IMR-90 (cell line): ENCODE measurements at regions not wholly inside any gene's neighbourhood (a gene's known extent, or its start where the extent isn't known, plus 50 kb on each side); places are given as distances from the start of the nearest gene placed in this dataset.

Experiments
- ATAC-seq: fragments of 200-7000 bp; cut with Tn5 transposase; 2 replicates; pipeline ENCODE4 v1.9.1; 2020; ENCODE audit warnings: low read depth, mild to moderate bottlenecking, moderate library complexity
- BruUV-seq: library from RNA; stranded (reverse); fragments of 400-500 nt; replicated peaks from 2 replicates; lab custom pipeline; 2021; lab: Mats Ljungman, UMichigan
- CTCF ChIA-PET: fragments of 300-600 bp; formaldehyde crosslinking; extraction: SDS; loops from one replicate; lab custom pipeline; 2021; ENCODE audit warnings: antibody characterized with exemption; lab: Yijun Ruan, JAX
- POLR2A ChIA-PET: fragments of 300-600 bp; sonication (Branson Sonifier 250); formaldehyde crosslinking; loops from one replicate; lab custom pipeline; 2022; ENCODE audit warnings: antibody characterized with exemption; ENCODE audit not compliant: unreplicated experiment; lab: Charles Lee
- DNase-seq: peaks from one replicate; pipeline ENCODE4 v3.0.0; 2013
- H2AFZ ChIP-seq: replicated peaks from 2 replicates; pipeline ENCODE3; 2013; ENCODE audit warnings: low read length, mild to moderate bottlenecking; ENCODE audit not compliant: poor library complexity
- H2AK5ac ChIP-seq: 2 replicates; pipeline ENCODE4 v1.6.1; 2013; ENCODE audit warnings: low read depth, low read length, inconsistent platforms
- H2AK9ac ChIP-seq: replicated peaks from 2 replicates; pipeline ENCODE3; 2013; ENCODE audit warnings: mild to moderate bottlenecking, low read depth, low read length, moderate library complexity; ENCODE audit not compliant: poor library complexity
- H2BK120ac ChIP-seq: 2 replicates; pipeline ENCODE4 v1.6.1; 2013; ENCODE audit warnings: low read depth, low read length, inconsistent platforms
- H2BK15ac ChIP-seq: 3 replicates; pipeline ENCODE4 v1.6.1; 2013; ENCODE audit warnings: low read depth, low read length, inconsistent platforms
- H2BK20ac ChIP-seq: 2 replicates; pipeline ENCODE4 v1.6.1; 2013; ENCODE audit warnings: low read depth, mild to moderate bottlenecking, inconsistent platforms, low read length, moderate library complexity
- H2BK5ac ChIP-seq: 2 replicates; pipeline ENCODE4 v1.6.1; 2013; ENCODE audit warnings: mild to moderate bottlenecking, low read depth, low read length, inconsistent platforms; ENCODE audit not compliant: poor library complexity, severe bottlenecking
- H3K14ac ChIP-seq: replicated peaks from 2 replicates; pipeline ENCODE4 v1.6.1; 2013; ENCODE audit warnings: low read depth, low read length, inconsistent platforms
- H3K18ac ChIP-seq: 2 replicates; pipeline ENCODE4 v1.6.1; 2013; ENCODE audit warnings: low read depth, low read length, control low read depth
- H3K23ac ChIP-seq: 2 replicates; pipeline ENCODE4 v1.6.1; 2013; ENCODE audit warnings: low read depth, low read length, inconsistent platforms
- H3K27ac ChIP-seq: 2 replicates; pipeline ENCODE4 v1.5.1; 2013; ENCODE audit warnings: mild to moderate bottlenecking, control low read depth, low read length; ENCODE audit not compliant: insufficient read depth
- H3K27me3 ChIP-seq: 2 replicates; pipeline ENCODE4 v1.6.1; 2013; ENCODE audit warnings: low read length; ENCODE audit not compliant: control insufficient read depth, insufficient read depth
- H3K36me3 ChIP-seq: 2 replicates; pipeline ENCODE4 v1.6.1; 2013; ENCODE audit warnings: low read length, mixed read lengths; ENCODE audit not compliant: control insufficient read depth, insufficient read depth
- H3K4ac ChIP-seq: 2 replicates; pipeline ENCODE4 v1.6.1; 2013; ENCODE audit warnings: low read depth, low read length, inconsistent platforms
- H3K4me1 ChIP-seq: 2 replicates; pipeline ENCODE4 v1.6.1; 2013; ENCODE audit warnings: low read length, mixed read lengths; ENCODE audit not compliant: control insufficient read depth, insufficient read depth
- H3K4me2 ChIP-seq: 2 replicates; pipeline ENCODE4 v1.6.1; 2013; ENCODE audit warnings: low read depth, mild to moderate bottlenecking, control low read depth, low read length, moderate library complexity
- H3K4me3 ChIP-seq: 2 replicates; pipeline ENCODE4 v1.5.1; 2013; ENCODE audit warnings: low read depth, mild to moderate bottlenecking, control low read depth, low read length, moderate library complexity; ENCODE audit not compliant: insufficient read depth
- H3K56ac ChIP-seq: 2 replicates; pipeline ENCODE4 v1.6.1; 2013; ENCODE audit warnings: low read length, inconsistent platforms; ENCODE audit not compliant: insufficient read depth; ENCODE audit errors: extremely low read depth
- H3K79me1 ChIP-seq, 2 experiments: 2 replicates each; pipeline ENCODE4 v1.6.1; 2013; ENCODE audit warnings: low read length in 2 of 2, inconsistent platforms in 1 of 2, low read depth in 1 of 2
- H3K9ac ChIP-seq: 2 replicates; pipeline ENCODE4 v1.6.1; 2013; ENCODE audit warnings: low read depth, low read length, control low read depth
- H3K9me1 ChIP-seq: 2 replicates; pipeline ENCODE4 v1.6.1; 2013; ENCODE audit warnings: low read length, inconsistent platforms; ENCODE audit not compliant: insufficient read depth
- H3K9me3 ChIP-seq: 2 replicates; pipeline ENCODE4 v1.6.1; 2013; ENCODE audit warnings: low read length; ENCODE audit not compliant: control insufficient read depth, insufficient read depth
- H4K20me1 ChIP-seq: 2 replicates; pipeline ENCODE4 v1.6.1; 2013; ENCODE audit warnings: low read length, inconsistent platforms; ENCODE audit not compliant: insufficient read depth
- H4K5ac ChIP-seq: 2 replicates; pipeline ENCODE4 v1.6.1; 2013; ENCODE audit warnings: mild to moderate bottlenecking, low read depth, low read length, control low read depth
- H4K8ac ChIP-seq, 2 experiments: 2 replicates each; pipeline ENCODE4 v1.6.1; 2013; ENCODE audit warnings: low read depth in 2 of 2, low read length in 2 of 2, control low read depth in 1 of 2, inconsistent platforms in 1 of 2
- H4K91ac ChIP-seq: 2 replicates; pipeline ENCODE4 v1.6.1; 2013; ENCODE audit warnings: low read depth, low read length, inconsistent platforms; ENCODE audit not compliant: insufficient read depth
- BHLHE40 ChIP-seq: fragments of 150-350 bp; IDR thresholded peaks from 2 replicates; pipeline ENCODE4 v1.6.1; 2016; ENCODE audit warnings: mild to moderate bottlenecking, low read depth, low read length
- CEBPB ChIP-seq: IDR thresholded peaks from 2 replicates; pipeline ENCODE4 v1.6.1; 2012; ENCODE audit warnings: low read depth, low read length, improper control_type of control experiment
- CHD1 ChIP-seq: IDR thresholded peaks from 2 replicates; pipeline ENCODE4 v1.6.1; 2012; ENCODE audit warnings: low read depth, low read length, improper control_type of control experiment
- FOS ChIP-seq: fragments of 150-350 bp; IDR thresholded peaks from 2 replicates; pipeline ENCODE4 v1.6.1; 2016; ENCODE audit warnings: low read depth, low read length
- MAFK ChIP-seq: IDR thresholded peaks from 2 replicates; pipeline ENCODE4 v1.6.1; 2012; ENCODE audit warnings: low read depth, low read length, improper control_type of control experiment
- MAZ ChIP-seq: IDR thresholded peaks from 2 replicates; pipeline ENCODE4 v1.6.1; 2012; ENCODE audit warnings: low read depth, mild to moderate bottlenecking, low read length, improper control_type of control experiment, moderate library complexity, borderline replicate concordance
- MXI1 ChIP-seq: IDR thresholded peaks from 2 replicates; pipeline ENCODE4 v1.6.1; 2012; ENCODE audit warnings: low read depth, mild to moderate bottlenecking, low read length, moderate library complexity, borderline replicate concordance
- POLR2A ChIP-seq: IDR thresholded peaks from 2 replicates; pipeline ENCODE4 v1.6.1; 2012; ENCODE audit warnings: mild to moderate bottlenecking, low read depth, low read length
- RAD21 ChIP-seq: IDR thresholded peaks from 2 replicates; pipeline ENCODE4 v1.6.1; 2012; ENCODE audit warnings: low read length, improper control_type of control experiment
- RCOR1 ChIP-seq: IDR thresholded peaks from 2 replicates; pipeline ENCODE4 v1.6.1; 2012; ENCODE audit warnings: mild to moderate bottlenecking, low read length, improper control_type of control experiment; ENCODE audit not compliant: insufficient replicate concordance
- RFX5 ChIP-seq: IDR thresholded peaks from 2 replicates; pipeline ENCODE4 v1.8.0; 2012; ENCODE audit warnings: low read depth, mild to moderate bottlenecking, low read length, moderate library complexity
- SMC3 ChIP-seq: fragments of 150-350 bp; IDR thresholded peaks from 2 replicates; pipeline ENCODE4 v1.6.1; 2016; ENCODE audit warnings: low read depth, mild to moderate bottlenecking, antibody characterized with exemption, low read length, moderate library complexity
- WGBS, 2 experiments: methylation state at CpG; one replicate each; pipeline versions ENCODE4 v1.1.5 to v1.1.7; 2013; ENCODE audit warnings: missing lambda C conversion rate in 2 of 2; ENCODE audit not compliant: insufficient read length in 1 of 2; ENCODE audit errors: extremely low coverage in 2 of 2; 5-methylcytosine and 5-hydroxymethylcytosine counted together
- dilution Hi-C: fragments of 300-500 bp; cut with HindIII; formaldehyde crosslinking; loops from one replicate; pipeline ENCODE4 v1.14.3; 2018; ENCODE audit warnings: low sequenced_read_pairs; ENCODE audit not compliant: unreplicated experiment
- in situ Hi-C: fragments of 300-500 bp; cut with MboI; formaldehyde crosslinking; loops from 3 replicates; pipeline ENCODE4 v1.14.3; 2019; ENCODE audit warnings: low sequenced_read_pairs, inconsistent platforms, mixed read lengths
- intact Hi-C: fragments of 100-400 bp; cut with micrococcal nuclease; formaldehyde crosslinking; loops from 2 replicates; pipeline ENCODE4 v1.10.0; 2022
- TF ChIP-seq, protein P1 (sequence below): fragments of 150-350 bp; IDR thresholded peaks from 2 replicates; pipeline ENCODE4 v1.6.1; 2016; ENCODE audit warnings: low read depth, mild to moderate bottlenecking, low read length, moderate library complexity, borderline replicate concordance
- TF ChIP-seq, protein P2 (sequence below): conservative IDR thresholded peaks from 2 replicates; pipeline ENCODE4 v1.5.1; 2012; ENCODE audit warnings: mild to moderate bottlenecking, low read depth, low read length, improper control_type of control experiment
- TF ChIP-seq, protein P3 (sequence below): fragments of 150-350 bp; IDR thresholded peaks from 2 replicates; pipeline ENCODE4 v1.6.1; 2017; ENCODE audit warnings: mild to moderate bottlenecking, antibody characterized with exemption, low read length, low read depth

DNA sequence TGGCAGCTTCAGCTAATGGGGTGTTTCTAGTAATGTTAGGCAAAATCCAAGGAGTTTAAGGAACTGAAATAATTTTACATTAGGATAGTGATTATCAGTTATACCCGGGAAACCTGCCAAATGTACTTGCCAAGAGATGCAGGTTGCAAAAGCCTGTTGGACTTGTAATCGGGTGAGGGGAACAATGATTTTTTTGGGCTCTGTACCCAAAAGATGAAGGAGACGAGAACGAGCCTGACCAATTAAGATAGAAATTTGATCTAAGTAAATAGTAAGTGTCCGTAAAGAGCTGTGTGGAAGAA, 56.3 kb upstream of the ARL4D start:
- H3K23ac ChIP-seq, result no peak overlapping the region; the same call in 1 of the 2 replicates
- H3K14ac ChIP-seq, result no peak overlapping the region
- no peak overlapping the region for H3K4ac ChIP-seq
- no peak overlapping the region for H3K18ac ChIP-seq
- no CpG with 5 or more reads among the region's 5 CpGs for WGBS, 2 experiments
- no peak overlapping the region for H3K27ac ChIP-seq
- H3K9me1 ChIP-seq, result peaks cover 3% of the 10 kb centered on the region; the same call in 1 of the 2 replicates
- no peak overlapping the region for H2AK5ac ChIP-seq
- dilution Hi-C loops (no loop called here), intact Hi-C loops (no loop called here), in situ Hi-C loops (no loop called here)
- H2BK120ac ChIP-seq, result no peak overlapping the region
- no peak overlapping the region for H3K4me3 ChIP-seq
- H2AK9ac ChIP-seq, result no peak overlapping the region
- no peaks in the 10 kb centered on the region for H3K27me3 ChIP-seq
- H2BK5ac ChIP-seq, result no peak overlapping the region
- no peak overlapping the region for H3K56ac ChIP-seq
- no peak overlapping the region for H4K8ac ChIP-seq
- no TSS peak for BruUV-seq
- ATAC-seq (no peak), DNase-seq (no peak)
- CTCF ChIA-PET, result interaction anchor here (0.8 kb wide), 1 partner anchor 142 kb away, joined by 3 read pairs; the partner anchor contains the start of gene DHX8
- no peak overlapping the region for H3K9ac ChIP-seq
- H3K4me1 ChIP-seq, result peaks cover 8% of the 10 kb centered on the region
- no peak overlapping the region for H4K5ac ChIP-seq
- no peaks in the 10 kb centered on the region; a peak in 1 of 4 replicates for H3K79me1 ChIP-seq
- no peaks in the 10 kb centered on the region for H3K36me3 ChIP-seq
- H4K91ac ChIP-seq, result no peak overlapping the region
- 0 out of 2 replicates have a peak, but pooled peaks cover 7% of the 10 kb centered on the region for H4K20me1 ChIP-seq
- H3K4me2 ChIP-seq, result peak overlapping the region; percentile 45; the same call in 1 of the 2 replicates
- TF ChIP-seq, protein P1, sequence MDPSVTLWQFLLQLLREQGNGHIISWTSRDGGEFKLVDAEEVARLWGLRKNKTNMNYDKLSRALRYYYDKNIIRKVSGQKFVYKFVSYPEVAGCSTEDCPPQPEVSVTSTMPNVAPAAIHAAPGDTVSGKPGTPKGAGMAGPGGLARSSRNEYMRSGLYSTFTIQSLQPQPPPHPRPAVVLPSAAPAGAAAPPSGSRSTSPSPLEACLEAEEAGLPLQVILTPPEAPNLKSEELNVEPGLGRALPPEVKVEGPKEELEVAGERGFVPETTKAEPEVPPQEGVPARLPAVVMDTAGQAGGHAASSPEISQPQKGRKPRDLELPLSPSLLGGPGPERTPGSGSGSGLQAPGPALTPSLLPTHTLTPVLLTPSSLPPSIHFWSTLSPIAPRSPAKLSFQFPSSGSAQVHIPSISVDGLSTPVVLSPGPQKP, result no peak
- TF ChIP-seq RFX5 (no peak), RAD21 (no peak), POLR2A (no peak), BHLHE40 (no peak), RCOR1 (no peak), CEBPB (no peak), MAZ (no peak), SMC3 (no peak), MAFK (no peak), FOS (no peak), MXI1 (no peak), CHD1 (no peak)
- TF ChIP-seq, protein P2, sequence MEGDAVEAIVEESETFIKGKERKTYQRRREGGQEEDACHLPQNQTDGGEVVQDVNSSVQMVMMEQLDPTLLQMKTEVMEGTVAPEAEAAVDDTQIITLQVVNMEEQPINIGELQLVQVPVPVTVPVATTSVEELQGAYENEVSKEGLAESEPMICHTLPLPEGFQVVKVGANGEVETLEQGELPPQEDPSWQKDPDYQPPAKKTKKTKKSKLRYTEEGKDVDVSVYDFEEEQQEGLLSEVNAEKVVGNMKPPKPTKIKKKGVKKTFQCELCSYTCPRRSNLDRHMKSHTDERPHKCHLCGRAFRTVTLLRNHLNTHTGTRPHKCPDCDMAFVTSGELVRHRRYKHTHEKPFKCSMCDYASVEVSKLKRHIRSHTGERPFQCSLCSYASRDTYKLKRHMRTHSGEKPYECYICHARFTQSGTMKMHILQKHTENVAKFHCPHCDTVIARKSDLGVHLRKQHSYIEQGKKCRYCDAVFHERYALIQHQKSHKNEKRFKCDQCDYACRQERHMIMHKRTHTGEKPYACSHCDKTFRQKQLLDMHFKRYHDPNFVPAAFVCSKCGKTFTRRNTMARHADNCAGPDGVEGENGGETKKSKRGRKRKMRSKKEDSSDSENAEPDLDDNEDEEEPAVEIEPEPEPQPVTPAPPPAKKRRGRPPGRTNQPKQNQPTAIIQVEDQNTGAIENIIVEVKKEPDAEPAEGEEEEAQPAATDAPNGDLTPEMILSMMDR, result no peak
- TF ChIP-seq, protein P3, sequence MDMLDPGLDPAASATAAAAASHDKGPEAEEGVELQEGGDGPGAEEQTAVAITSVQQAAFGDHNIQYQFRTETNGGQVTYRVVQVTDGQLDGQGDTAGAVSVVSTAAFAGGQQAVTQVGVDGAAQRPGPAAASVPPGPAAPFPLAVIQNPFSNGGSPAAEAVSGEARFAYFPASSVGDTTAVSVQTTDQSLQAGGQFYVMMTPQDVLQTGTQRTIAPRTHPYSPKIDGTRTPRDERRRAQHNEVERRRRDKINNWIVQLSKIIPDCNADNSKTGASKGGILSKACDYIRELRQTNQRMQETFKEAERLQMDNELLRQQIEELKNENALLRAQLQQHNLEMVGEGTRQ, result no peak
- no peak overlapping the region for H2BK15ac ChIP-seq
- no peak overlapping the region for H2AFZ ChIP-seq
- POLR2A ChIA-PET, result interaction anchor here (2.8 kb wide), 1 partner anchor 19 kb away, joined by 14 read pairs; no protein-coding TSS in a partner anchor
- peaks cover 8% of the 10 kb centered on the region for H3K9me3 ChIP-seq
- H2BK20ac ChIP-seq, result no peak overlapping the region
